OCI-LY7 (cell line): ENCODE measurements at regions not wholly inside any gene's neighbourhood (a gene's known extent, or its start where the extent isn't known, plus 50 kb on each side); places are given as distances from the start of the nearest gene placed in this dataset.

Experiments
- BruUV-seq: library from RNA; stranded (reverse); fragments of 400-500 nt; replicated peaks from 2 replicates; lab custom pipeline; 2021; lab: Mats Ljungman, UMichigan
- CTCF ChIA-PET: fragments of 300-600 bp; sonication (Branson Sonifier 250); formaldehyde crosslinking; loops from one replicate; lab custom pipeline; 2022; ENCODE audit warnings: antibody characterized with exemption; ENCODE audit not compliant: unreplicated experiment; lab: Charles Lee
- POLR2A ChIA-PET: fragments of 300-600 bp; sonication (Branson Sonifier 250); formaldehyde crosslinking; loops from one replicate; lab custom pipeline; 2022; ENCODE audit warnings: antibody characterized with exemption; lab: Charles Lee
- DNase-seq: peaks from one replicate; pipeline ENCODE4 v3.0.0-alpha.2; 2015; ENCODE audit warnings: low spot score
- H2AFZ ChIP-seq: fragments of 200-600 bp; sonication (generic), shearing (Covaris generic); 2 replicates; pipeline ENCODE4 v1.6.1; 2014; ENCODE audit warnings: mild to moderate bottlenecking, antibody characterized with exemption, low read length, moderate library complexity
- H3K27ac ChIP-seq: fragments of 200-600 bp; sonication (generic); 2 replicates; pipeline ENCODE4 v1.5.1; 2014; ENCODE audit warnings: mixed run types, low read depth, mild to moderate bottlenecking, moderate library complexity, low read length, inconsistent platforms; ENCODE audit not compliant: poor library complexity, severe bottlenecking
- H3K36me3 ChIP-seq: fragments of 200-600 bp; sonication (generic); 2 replicates; pipeline ENCODE4 v1.6.1; 2014; ENCODE audit warnings: mild to moderate bottlenecking, antibody characterized with exemption, low read length, moderate library complexity, mixed read lengths; ENCODE audit not compliant: insufficient read depth
- H3K4me1 ChIP-seq: fragments of 200-600 bp; sonication (generic); 2 replicates; pipeline ENCODE4 v1.5.1; 2014; ENCODE audit warnings: mild to moderate bottlenecking, low read length; ENCODE audit not compliant: insufficient read depth, poor library complexity, severe bottlenecking
- H3K4me2 ChIP-seq: fragments of 200-600 bp; sonication (generic); 2 replicates; pipeline ENCODE4 v1.6.1; 2014; ENCODE audit warnings: mild to moderate bottlenecking, low read length
- H3K4me3 ChIP-seq: fragments of 200-600 bp; sonication (generic); 2 replicates; pipeline ENCODE4 v1.5.1; 2014; ENCODE audit warnings: mild to moderate bottlenecking, low read depth, low read length; ENCODE audit not compliant: poor library complexity, severe bottlenecking
- H3K79me2 ChIP-seq: fragments of 200-600 bp; sonication (generic); 2 replicates; pipeline ENCODE4 v1.6.1; 2016; ENCODE audit warnings: low read depth, mild to moderate bottlenecking, low read length, moderate library complexity, mixed read lengths; ENCODE audit not compliant: insufficient read depth
- H3K9me2 ChIP-seq: fragments of 200-600 bp; sonication (generic); 2 replicates; pipeline ENCODE4 v1.6.1; 2016; ENCODE audit warnings: mild to moderate bottlenecking, low read length, mixed read lengths; ENCODE audit not compliant: insufficient read depth
- H3K9me3 ChIP-seq: fragments of 200-600 bp; sonication (generic); 2 replicates; pipeline ENCODE4 v1.6.1; 2014; ENCODE audit warnings: mild to moderate bottlenecking, mixed run types, low read length, mixed read lengths
- H4K20me1 ChIP-seq: fragments of 200-600 bp; sonication (generic); 2 replicates; pipeline ENCODE4 v1.6.1; 2014; ENCODE audit warnings: mild to moderate bottlenecking, antibody characterized with exemption, low read length, moderate library complexity, mixed read lengths; ENCODE audit not compliant: insufficient read depth
- CTCF ChIP-seq: fragments of 200-600 bp; sonication (generic); conservative IDR thresholded peaks from 2 replicates; pipeline ENCODE4 v1.5.1; 2014; ENCODE audit warnings: mild to moderate bottlenecking, antibody characterized with exemption, low read length, moderate library complexity, mixed read lengths
- EZH2phosphoT487 ChIP-seq: fragments of 200-600 bp; sonication (generic); IDR thresholded peaks from 2 replicates; pipeline ENCODE4 v1.6.1; 2018; ENCODE audit warnings: low read depth, borderline replicate concordance, mild to moderate bottlenecking, mixed run types, antibody characterized with exemption, low read length, moderate library complexity, mixed read lengths
- intact Hi-C: fragments of 100-400 bp; cut with micrococcal nuclease; formaldehyde crosslinking; loops from one replicate; pipeline ENCODE4 v1.10.0; 2022; ENCODE audit not compliant: unreplicated experiment

GRCh38 chr2:237159006-237159911 lies 73.6 kb downstream of the COPS8 start:
- Histone ChIP-seq H3K79me2 (no peaks in the 10 kb centered on the region), H3K36me3 (no peaks in the 10 kb centered on the region), H3K27ac (peak overlapping the region; percentile 40), H3K9me2 (no peaks in the 10 kb centered on the region), H3K4me2 (peak overlapping the region; percentile 14; the same call in 1 of the 2 replicates), H2AFZ (peak overlapping the region; percentile 54; the same call in 1 of the 2 replicates), H3K9me3 (no peaks in the 10 kb centered on the region), H3K4me1 (peaks cover 77% of the 10 kb centered on the region), H4K20me1 (no peaks in the 10 kb centered on the region), H3K4me3 (peak overlapping the region; percentile 6)
- DNase-seq = peak; percentile 41
- intact Hi-C loops = loop anchor here (2.0 to 10.0 kb wide), 4 partner anchors 40 to 612 kb away; no protein-coding TSS in a partner anchor
- BruUV-seq = TSS peak; percentile 94
- ChIA-PET CTCF (interaction anchor here (0.5 to 0.6 kb wide), 2 partner anchors 504 to 913 kb away, joined by 3 to 4 read pairs; no protein-coding TSS in a partner anchor), POLR2A (interaction anchor here (0.6 to 1.7 kb wide), 8 partner anchors 10 to 383 kb away, joined by 3 to 5 read pairs (median 3); no protein-coding TSS in a partner anchor)
- TF ChIP-seq CTCF (no peak), EZH2phosphoT487 (no peak)

GRCh38 chr2:237160271-237160919 lies 74.7 kb downstream of the COPS8 start:
- Histone ChIP-seq H3K4me1 (peaks cover 68% of the 10 kb centered on the region), H3K79me2 (no peaks in the 10 kb centered on the region), H3K9me3 (no peaks in the 10 kb centered on the region), H3K36me3 (no peaks in the 10 kb centered on the region), H4K20me1 (no peaks in the 10 kb centered on the region), H2AFZ (peak overlapping the region; percentile 39; the same call in 1 of the 2 replicates), H3K4me2 (peak overlapping the region; percentile 24), H3K4me3 (no peak overlapping the region), H3K27ac (peak overlapping the region; percentile 14), H3K9me2 (no peaks in the 10 kb centered on the region)
- CTCF ChIA-PET = no interaction called here
- BruUV-seq = no TSS peak
- DNase-seq = peak; percentile 62
- POLR2A ChIA-PET = interaction anchor here (1.7 kb wide), 1 partner anchor 39 kb away, joined by 4 read pairs; no protein-coding TSS in a partner anchor
- intact Hi-C loops = no loop called here
- TF ChIP-seq CTCF (no peak), EZH2phosphoT487 (no peak)
